Skin of body (tissue), 1 donor: ENCODE measurements at regions not wholly inside any gene's neighbourhood (a gene's known extent, or its start where the extent isn't known, plus 50 kb on each side); places are given as distances from the start of the nearest gene placed in this dataset.

ENCODE experiments used
- DNase-seq: peaks from one replicate; lab custom pipeline; 2025; lab: John Stamatoyannopoulos, UW

DNA sequence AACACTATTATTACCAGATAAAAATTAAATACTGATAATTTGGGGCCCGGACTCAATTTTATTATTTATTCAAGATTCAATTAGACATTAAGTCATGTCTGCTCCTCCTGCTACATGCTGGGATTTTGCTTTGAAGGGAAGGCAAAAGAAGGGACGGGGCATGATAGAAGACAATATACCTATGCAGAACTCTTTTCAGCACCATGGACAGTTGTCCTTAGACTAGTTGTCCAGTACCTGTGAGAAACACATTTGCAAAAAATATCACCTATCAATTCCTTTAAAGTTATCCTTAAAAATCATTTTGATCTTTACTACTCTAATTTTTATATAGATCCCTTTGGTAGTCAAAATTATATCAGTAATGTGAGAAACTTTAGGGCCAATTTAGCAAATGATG, 100.2 kb upstream of the SULT1C3 start:
- DNase-seq: no peak

DNA sequence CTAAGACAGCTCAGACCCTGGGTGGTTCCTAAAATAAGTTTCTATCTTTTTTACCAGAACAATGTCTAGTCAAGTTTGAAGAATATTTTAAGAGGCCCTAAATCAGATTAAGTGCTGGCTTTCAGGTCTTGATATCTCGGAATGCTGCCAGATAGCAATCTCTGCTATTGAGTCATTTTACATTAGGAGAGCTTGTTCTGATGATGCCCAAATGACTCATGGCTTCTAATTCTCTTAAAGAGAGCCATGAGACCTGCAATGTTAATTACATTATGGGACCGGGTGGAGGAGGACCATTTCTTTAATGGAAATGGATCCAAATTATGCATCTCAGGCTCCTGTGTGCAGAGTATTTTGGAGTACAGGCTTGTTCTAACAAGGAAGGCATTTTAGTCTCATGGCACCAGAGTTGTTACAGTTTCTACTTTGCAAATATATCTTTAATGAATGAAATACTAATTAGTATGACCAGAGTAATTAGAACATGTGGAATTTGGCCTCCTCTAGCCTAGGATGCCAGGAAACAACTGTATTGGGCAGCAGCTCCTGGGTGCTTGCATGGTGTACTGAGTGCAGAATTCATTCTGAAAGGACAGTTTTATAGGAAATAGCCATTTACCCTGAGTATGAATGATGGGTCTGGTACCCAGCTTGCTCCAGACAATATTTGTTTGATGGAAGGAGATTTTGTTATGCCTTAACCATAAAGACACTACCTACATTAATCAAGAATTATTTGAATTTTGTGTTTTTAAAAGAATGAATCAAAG, 94.0 kb upstream of the SULT1C3 start:
- DNase-seq: no peak

DNA sequence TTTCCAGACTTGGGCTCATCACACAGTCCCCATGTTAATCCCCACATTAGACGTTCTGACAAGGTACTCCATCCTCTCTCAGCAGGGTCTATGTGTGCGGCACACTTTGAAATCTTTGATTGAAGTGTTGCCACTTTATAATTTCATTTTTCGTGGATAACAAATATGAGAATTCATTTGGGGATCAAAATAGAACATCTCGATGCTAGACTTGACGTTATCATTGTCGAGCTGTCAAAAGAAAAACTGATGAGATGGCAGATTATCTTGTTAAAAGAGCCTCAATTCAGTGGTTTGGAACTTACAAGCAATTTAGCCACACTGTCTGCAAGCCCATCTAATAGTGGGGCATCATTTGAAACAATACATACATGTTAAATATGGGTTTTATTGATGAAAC, 91.2 kb upstream of the SULT1C3 start:
- no peak for DNase-seq

DNA sequence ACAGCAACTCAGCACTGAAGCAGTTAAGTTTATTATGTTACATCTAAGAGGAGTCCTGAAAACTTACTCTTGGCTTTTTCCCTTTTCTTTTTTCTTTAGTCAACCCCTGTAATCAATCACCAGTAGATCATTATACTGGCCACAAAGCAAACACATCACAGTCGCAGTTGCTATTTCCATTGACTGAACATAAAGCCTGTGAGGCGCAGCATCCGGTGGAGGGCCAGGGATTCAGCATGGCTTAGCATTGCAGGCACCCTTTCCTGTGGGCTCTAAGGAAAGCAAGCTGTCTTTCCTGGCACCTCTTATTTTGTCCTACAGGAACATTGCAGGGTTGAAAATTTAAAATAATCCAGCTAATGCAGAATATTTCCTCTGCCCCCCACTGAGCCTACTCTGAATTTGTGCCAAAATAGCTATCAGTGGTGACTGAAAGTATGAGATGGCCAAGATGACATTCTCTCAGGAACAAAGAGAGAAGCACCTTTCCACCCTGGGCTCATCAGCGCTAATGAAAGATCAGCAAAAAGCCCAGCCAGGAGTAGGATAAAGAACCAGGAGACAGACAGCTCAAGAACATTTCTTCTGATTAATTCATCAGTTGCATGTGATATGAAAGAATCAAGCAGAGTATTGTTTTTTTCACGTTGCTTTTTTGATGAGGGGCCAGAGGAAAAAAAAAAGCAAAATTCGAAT, 85.3 kb upstream of the SULT1C3 start:
- no peak for DNase-seq

DNA sequence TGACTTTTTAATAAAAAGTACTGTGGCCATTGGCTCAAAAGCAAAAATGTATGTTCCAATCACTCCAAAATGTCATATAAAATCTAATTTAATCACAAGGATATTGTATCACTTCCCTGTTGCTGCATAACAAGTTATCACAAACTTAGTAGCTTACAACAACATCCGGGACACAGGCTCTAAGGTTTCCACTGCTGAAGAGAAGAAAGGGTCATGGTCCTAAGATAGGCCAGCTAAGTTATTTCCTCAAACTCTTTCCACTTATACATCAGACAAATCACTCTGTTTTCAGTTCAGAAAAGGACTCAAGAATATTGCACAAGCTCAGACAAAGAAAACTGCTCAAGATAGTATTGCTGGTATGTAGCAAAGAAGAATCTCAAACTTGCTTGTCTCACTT, 78.5 kb upstream of the SULT1C3 start:
- DNase-seq: no peak

DNA sequence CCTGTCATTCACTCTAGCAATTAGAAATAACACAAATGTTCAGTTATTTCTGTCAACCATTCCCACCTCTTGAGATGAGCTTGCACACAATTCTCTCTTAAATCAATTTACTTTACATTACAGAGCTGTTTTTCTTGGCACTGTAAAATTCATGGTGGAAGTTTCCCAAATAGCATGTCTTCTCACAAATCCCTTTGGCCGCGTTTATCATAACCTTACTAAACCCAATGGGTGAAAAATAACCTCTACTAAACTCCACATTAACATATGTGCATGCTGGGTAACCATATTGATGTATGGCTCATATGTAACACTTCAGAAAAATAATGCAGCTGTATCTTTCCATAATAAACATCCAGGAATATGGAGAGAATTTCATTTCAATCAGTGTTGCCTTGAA, 75.5 kb upstream of the SULT1C3 start:
- DNase-seq: no peak

DNA sequence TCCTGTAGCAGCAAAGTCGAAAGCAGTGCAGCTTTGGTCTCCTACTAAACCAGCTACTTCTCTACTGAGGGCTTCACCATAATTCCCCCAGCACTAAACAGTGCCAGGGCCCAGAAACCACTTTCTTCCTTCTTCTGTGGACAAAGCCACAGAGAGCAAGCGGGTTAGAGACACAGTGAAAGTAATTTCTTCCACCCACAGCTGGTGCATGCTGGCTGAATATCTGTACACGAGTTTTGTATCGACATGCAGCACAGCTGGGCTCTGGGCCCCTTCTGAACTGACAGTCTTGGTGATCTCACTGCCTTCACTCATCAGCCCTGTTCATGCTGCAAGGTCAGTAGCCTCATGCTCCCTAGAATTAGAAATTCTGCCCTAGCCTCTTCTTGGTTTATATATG, 74.0 kb upstream of the SULT1C3 start:
- DNase-seq: no peak

DNA sequence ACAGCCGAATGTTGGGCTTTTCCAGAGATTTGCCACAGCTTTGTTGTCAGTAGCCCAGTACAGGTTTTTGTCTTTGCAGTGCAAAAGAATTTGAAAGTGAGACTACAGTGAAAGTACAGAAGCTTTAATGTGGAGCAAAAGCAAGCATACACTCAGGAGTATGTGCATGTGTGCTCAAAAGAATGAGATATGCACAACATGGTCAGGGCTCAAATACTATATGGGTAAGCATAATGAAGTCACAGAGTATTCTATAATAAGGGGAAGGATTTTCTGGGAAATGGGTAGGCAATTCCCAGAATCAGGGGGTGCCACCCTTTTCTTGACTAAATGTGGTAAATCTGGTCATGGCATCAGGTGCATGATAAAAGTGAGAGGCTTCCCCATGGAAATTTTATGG, 72.1 kb upstream of the SULT1C3 start:
- no peak for DNase-seq

DNA sequence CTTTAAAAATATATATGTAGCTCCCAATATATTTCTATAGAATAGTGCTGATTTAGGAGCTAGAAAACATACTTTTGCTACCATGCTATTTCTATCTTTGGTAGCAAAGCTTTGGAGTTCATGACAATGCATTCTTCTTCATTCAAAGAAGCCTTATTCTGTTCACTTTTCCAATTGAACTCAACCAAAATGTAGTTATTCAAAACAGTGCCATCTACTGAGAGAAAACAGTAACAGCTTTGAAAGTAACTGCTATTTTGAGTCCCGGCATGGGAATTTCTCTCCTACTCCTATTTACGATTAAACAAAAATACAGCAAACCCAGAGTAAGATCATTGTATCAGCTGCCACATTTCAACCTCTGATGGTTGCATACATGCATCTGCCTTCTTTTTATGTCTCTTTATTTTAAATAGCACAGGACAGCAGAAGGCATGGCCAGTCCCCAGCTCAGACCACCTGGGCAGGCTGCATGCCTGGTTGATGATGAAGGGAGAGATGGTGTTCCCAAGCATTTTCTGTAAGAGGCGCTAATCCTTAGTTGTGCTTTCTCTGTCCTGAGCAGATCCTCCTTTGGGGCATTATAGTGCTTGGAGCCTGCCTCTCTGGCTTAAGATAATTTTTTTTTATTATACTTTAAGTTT, 69.7 kb upstream of the SULT1C3 start:
- no peak for DNase-seq

DNA sequence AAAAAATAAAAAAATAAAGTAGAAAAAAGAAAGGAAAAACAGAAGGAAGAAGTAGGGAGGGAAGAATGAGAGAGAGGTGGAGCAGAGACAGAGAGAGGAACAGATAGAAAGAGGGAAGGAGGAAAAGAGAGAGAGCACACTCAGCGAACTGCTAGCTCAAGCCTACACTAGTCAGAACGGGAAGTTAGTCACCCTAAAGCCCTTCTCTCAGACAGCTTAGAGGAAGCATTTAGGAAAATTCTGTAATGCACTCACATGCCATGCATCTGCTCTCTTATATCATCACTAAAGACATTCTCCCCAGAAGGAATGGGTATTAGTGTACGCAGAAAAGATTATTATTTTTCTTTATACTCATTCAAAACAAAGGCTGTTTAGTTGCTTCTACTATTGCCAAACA, 68.1 kb upstream of the SULT1C3 start:
- DNase-seq: peak; percentile 6

DNA sequence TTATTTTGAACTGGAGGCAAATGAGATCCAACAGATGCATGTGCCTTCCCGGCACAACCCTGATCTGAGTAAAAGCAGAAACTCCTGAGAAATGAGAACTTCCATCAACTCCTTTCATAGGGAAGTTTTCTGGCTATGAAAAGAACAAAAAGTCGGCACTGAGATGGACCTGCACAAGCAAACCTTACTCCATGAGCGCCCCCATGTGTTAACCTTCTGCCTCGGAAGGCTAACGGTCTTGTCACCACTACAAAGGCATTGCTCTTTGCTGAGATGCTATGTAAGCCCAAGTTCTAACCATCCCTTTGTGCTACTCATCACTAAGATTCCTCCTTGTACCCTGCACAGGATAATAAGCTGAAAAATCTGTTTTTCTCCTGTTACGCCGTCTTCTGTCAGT, 57.3 kb upstream of the SULT1C3 start:
- no peak for DNase-seq

DNA sequence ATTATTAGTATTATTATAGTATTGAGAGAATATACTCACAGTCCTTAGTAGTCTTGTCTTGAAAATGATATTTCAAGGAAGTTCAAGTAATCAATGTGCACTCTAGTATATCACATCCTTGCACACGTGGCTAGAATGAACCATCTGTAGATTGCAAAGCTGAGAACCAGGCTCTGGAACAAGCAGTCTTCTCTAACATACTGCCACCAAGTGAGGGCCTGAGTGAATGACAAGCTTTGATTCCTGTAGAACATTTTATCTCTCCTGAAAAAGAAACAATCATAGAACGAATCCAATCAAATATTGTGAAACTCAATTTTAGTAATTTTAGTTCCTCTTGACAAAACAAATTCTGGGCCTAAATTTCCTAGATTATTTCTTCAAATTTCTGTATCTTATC, 55.3 kb upstream of the SULT1C3 start:
- DNase-seq: no peak

DNA sequence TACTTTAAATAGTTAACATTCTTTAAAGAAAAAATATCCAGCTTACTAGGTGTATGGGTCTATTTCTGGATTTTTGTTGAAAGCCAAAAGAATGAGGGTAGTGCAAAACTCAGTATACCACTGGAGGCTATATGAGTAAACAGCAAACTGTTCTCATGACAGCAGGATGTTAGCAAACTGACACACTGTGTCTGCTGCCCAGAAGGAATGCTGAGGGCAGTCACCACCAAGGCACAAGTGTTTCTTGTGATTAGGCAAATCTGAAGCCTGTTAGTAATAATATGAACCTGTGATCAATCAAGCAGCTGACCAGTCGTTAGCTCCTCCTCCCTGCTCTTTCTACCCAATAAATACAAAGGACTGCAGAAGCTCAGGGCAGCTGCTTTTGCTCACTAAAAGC, 50.5 kb upstream of the SULT1C3 start:
- peak; percentile 2 for DNase-seq
